PC-3 (cell line): ENCODE measurements at regions not wholly inside any gene's neighbourhood (a gene's known extent, or its start where the extent isn't known, plus 50 kb on each side); places are given as distances from the start of the nearest gene placed in this dataset.

Experiments used
- ATAC-seq: fragments of 200-7000 bp; cut with Tn5 transposase; 2 replicates; pipeline ENCODE4 v1.9.1; 2020; ENCODE audit warnings: mild to moderate bottlenecking, moderate library complexity
- BruUV-seq: library from RNA; stranded (reverse); fragments of 400-500 nt; replicated peaks from 2 replicates; lab custom pipeline; 2021; lab: Mats Ljungman, UMichigan
- CTCF ChIA-PET: fragments of 300-600 bp; sonication (Branson Sonifier 250); formaldehyde crosslinking; loops from one replicate; lab custom pipeline; 2022; ENCODE audit warnings: antibody characterized with exemption; lab: Charles Lee
- POLR2A ChIA-PET: fragments of 300-600 bp; sonication (Branson Sonifier 250); formaldehyde crosslinking; loops from one replicate; lab custom pipeline; 2022; ENCODE audit warnings: antibody characterized with exemption; ENCODE audit not compliant: unreplicated experiment; lab: Charles Lee
- DNase-seq: peaks from one replicate; pipeline ENCODE4 v3.0.0-alpha.2; 2015
- H2AFZ ChIP-seq: fragments of 300-600 bp; sonication (generic); 2 replicates; pipeline ENCODE4 v1.6.0; 2016; ENCODE audit warnings: antibody characterized with exemption, low read length
- H3F3A ChIP-seq: fragments of 300-600 bp; sonication (generic); one replicate; pipeline ENCODE4 v1.6.0; 2017; ENCODE audit warnings: antibody characterized with exemption, low read length, control low read depth, mild to moderate bottlenecking; ENCODE audit not compliant: unreplicated experiment
- H3K27ac ChIP-seq: fragments of 300-600 bp; sonication (generic); 2 replicates; pipeline ENCODE4 v1.5.1; 2016; ENCODE audit warnings: mild to moderate bottlenecking, low read length
- H3K27me3 ChIP-seq: fragments of 300-600 bp; sonication (generic); 2 replicates; pipeline ENCODE4 v1.6.1; 2016; ENCODE audit warnings: low read length, mixed read lengths
- H3K36me3 ChIP-seq: fragments of 300-600 bp; sonication (generic); 2 replicates; pipeline ENCODE4 v1.6.1; 2016; ENCODE audit warnings: low read depth, mixed run types, low read length, mixed read lengths
- H3K4me1 ChIP-seq: fragments of 300-600 bp; sonication (generic); 2 replicates; pipeline ENCODE4 v1.5.1; 2016; ENCODE audit warnings: low read length; ENCODE audit not compliant: insufficient read depth
- H3K4me2 ChIP-seq: fragments of 300-600 bp; sonication (generic); 2 replicates; pipeline ENCODE4 v1.6.0; 2016; ENCODE audit warnings: low read length
- H3K4me3 ChIP-seq: fragments of 300-600 bp; sonication (generic); 2 replicates; pipeline ENCODE4 v1.5.1; 2016; ENCODE audit warnings: mild to moderate bottlenecking, low read length, mixed read lengths
- H3K79me2 ChIP-seq: fragments of 300-600 bp; sonication (generic); 2 replicates; pipeline ENCODE4 v1.6.1; 2017; ENCODE audit warnings: low read length, mixed read lengths
- H3K9ac ChIP-seq: fragments of 300-600 bp; sonication (generic); 2 replicates; pipeline ENCODE4 v1.6.0; 2016; ENCODE audit warnings: mild to moderate bottlenecking, low read length
- H3K9me2 ChIP-seq: fragments of 300-600 bp; sonication (generic); replicated peaks from 2 replicates; pipeline ENCODE4 v1.6.1; 2016; ENCODE audit warnings: mixed run types, low read length, mixed read lengths
- H3K9me3 ChIP-seq: fragments of 300-600 bp; sonication (generic); 2 replicates; pipeline ENCODE4 v1.6.1; 2016; ENCODE audit warnings: low read length, mixed read lengths
- H4K20me1 ChIP-seq: fragments of 300-600 bp; sonication (generic); 2 replicates; pipeline ENCODE4 v1.6.1; 2016; ENCODE audit warnings: low read length, mixed read lengths
- CTCF ChIP-seq: fragments of 300-600 bp; sonication (generic); conservative IDR thresholded peaks from 2 replicates; pipeline ENCODE4 v1.5.1; 2017; ENCODE audit warnings: antibody characterized with exemption, low read depth, mild to moderate bottlenecking, low read length
- EZH2 ChIP-seq: fragments of 300-600 bp; sonication (generic); IDR thresholded peaks from one replicate; pipeline ENCODE4 v1.6.1; 2017; ENCODE audit warnings: antibody characterized with exemption, mild to moderate bottlenecking, low read length; ENCODE audit not compliant: unreplicated experiment
- EZH2phosphoT487 ChIP-seq: fragments of 300-600 bp; sonication (generic); IDR thresholded peaks from 2 replicates; pipeline ENCODE4 v1.6.1; 2018; ENCODE audit warnings: mild to moderate bottlenecking, antibody characterized with exemption, low read length, borderline replicate concordance
- intact Hi-C: fragments of 100-400 bp; cut with micrococcal nuclease; formaldehyde crosslinking; loops from 2 replicates; pipeline ENCODE4 v1.9.0; 2023

GRCh38 chr12:34386621-34387255, 364.4 kb downstream of the ALG10 start:
- peaks cover 63% of the 10 kb centered on the region for H3K27me3 ChIP-seq
- no peak overlapping the region for H3K9ac ChIP-seq
- H3F3A ChIP-seq, result no peaks in the 10 kb centered on the region
- TF ChIP-seq EZH2 (no peak), CTCF (no peak), EZH2phosphoT487 (no peak)
- H3K4me1 ChIP-seq, result no peaks in the 10 kb centered on the region
- H3K27ac ChIP-seq, result no peak overlapping the region
- no peak overlapping the region for H3K4me3 ChIP-seq
- H3K79me2 ChIP-seq, result no peaks in the 10 kb centered on the region
- H3K4me2 ChIP-seq, result no peak overlapping the region
- H3K9me3 ChIP-seq, result no peaks in the 10 kb centered on the region
- H3K36me3 ChIP-seq, result no peaks in the 10 kb centered on the region
- no TSS peak for BruUV-seq
- no peaks in the 10 kb centered on the region for H3K9me2 ChIP-seq
- ChIA-PET CTCF (no interaction called here), POLR2A (no interaction called here)
- H4K20me1 ChIP-seq, result no peaks in the 10 kb centered on the region
- no peak for ATAC-seq
- intact Hi-C loops, result no loop called here
- no peak for DNase-seq
- no peak overlapping the region for H2AFZ ChIP-seq

- H4K20me1 ChIP-seq, result no peaks in the 10 kb centered on the region
- H3K9me3 ChIP-seq, result no peaks in the 10 kb centered on the region
- ChIA-PET CTCF (no interaction called here), POLR2A (no interaction called here)
- no peak overlapping the region for H3K9ac ChIP-seq
- ATAC-seq (no peak), DNase-seq (no peak)
- intact Hi-C loops, result no loop called here
- H3F3A ChIP-seq, result no peaks in the 10 kb centered on the region
- H2AFZ ChIP-seq, result no peak overlapping the region
- H3K4me2 ChIP-seq, result no peak overlapping the region
- no peaks in the 10 kb centered on the region for H3K36me3 ChIP-seq
- no TSS peak for BruUV-seq
- no peak for TF ChIP-seq EZH2phosphoT487
- no peak for TF ChIP-seq CTCF
- TF ChIP-seq EZH2, result no peak
- H3K79me2 ChIP-seq, result no peaks in the 10 kb centered on the region
- peaks cover 57% of the 10 kb centered on the region for H3K27me3 ChIP-seq
- H3K4me3 ChIP-seq, result no peak overlapping the region
- no peak overlapping the region for H3K27ac ChIP-seq
- no peaks in the 10 kb centered on the region for H3K9me2 ChIP-seq
- no peaks in the 10 kb centered on the region for H3K4me1 ChIP-seq
These were observed 365.7 kb downstream of the ALG10 start for GRCh38 chr12:34387711-34388635.
